HG03064 (cell line): ENCODE measurements at regions not wholly inside any gene's neighbourhood (a gene's known extent, or its start where the extent isn't known, plus 50 kb on each side); places are given as distances from the start of the nearest gene placed in this dataset.
"Not testable (repeated sequence)": the region's sequence is repeated elsewhere in the genome, so short reads cannot be mapped to it uniquely, and the experiment has no call there.

Source experiments
- ATAC-seq: cut with Tn5 transposase; IDR thresholded peaks from one replicate; pipeline ENCODE4 v1.9.1; 2021; ENCODE audit warnings: low read depth; ENCODE audit not compliant: unreplicated experiment

DNA sequence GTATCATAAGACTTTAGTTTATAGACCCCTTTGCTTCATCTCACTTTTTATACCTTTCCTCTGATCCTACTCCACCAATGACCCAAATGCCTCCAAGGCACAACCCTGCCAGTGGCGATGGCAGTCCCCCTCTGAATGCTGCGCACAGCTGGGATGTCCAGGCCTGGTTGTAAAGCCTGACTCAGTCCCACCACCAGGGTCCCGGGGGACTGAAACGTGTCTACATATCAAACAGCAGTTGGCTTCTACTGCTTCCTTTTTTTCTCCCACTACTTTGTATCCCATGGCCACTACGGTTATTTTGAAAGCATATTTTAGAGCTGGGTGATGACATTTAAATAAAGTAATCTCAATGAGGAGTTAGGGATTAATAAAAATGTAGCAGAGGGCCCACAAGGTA, 329.8 kb upstream of the PSMD7 start:
- no peak for ATAC-seq

DNA sequence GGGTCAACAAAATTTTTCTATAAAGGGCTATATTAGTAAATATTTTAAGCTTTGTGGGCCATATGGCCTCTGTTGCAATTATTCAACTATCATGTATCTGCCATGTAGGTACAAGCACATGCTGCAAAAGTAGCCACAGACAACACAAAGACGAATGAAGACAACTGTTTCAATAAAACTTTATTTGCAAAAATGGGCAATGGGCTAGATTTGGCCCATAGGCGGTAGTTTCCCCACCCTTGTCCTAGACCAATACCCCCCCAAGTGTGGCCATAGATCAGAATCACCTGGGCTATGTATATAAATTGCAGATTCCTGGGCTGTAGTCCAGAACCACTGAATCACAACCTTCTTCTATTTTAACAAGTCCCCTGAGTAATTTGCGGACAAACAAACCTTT, 331.0 kb upstream of the PSMD7 start:
- ATAC-seq, result no peak

GRCh38 chr16:73956587-73957494, 339.8 kb upstream of the PSMD7 start:
- no peak for ATAC-seq

GRCh38 chr16:73955702-73956101, 340.9 kb upstream of the PSMD7 start:
- no peak for ATAC-seq

GRCh38 chr16:73955255-73955654, 341.4 kb upstream of the PSMD7 start:
- no peak for ATAC-seq

DNA sequence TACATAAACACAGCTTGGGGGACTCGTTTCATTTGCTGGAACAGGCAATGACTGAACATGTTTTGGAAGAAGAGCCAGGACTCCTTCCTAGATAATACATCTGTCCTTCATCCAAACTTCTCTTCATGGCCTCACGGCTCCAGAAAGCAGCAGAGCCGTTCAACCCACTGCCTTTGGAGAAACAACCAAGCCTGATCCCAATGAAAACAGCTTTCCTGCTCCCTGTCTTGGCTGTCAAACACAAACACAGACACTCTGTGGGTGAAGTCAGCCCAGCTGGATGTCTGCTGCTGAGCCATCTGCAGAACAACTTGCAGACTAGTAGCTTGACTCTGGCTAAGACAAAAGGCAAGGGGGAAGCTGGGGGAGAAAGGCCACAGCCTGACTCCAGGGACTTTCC, 345.1 kb upstream of the PSMD7 start:
- ATAC-seq, result no peak

GRCh38 chr16:73949574-73950320, 346.9 kb upstream of the PSMD7 start:
- no peak for ATAC-seq

DNA sequence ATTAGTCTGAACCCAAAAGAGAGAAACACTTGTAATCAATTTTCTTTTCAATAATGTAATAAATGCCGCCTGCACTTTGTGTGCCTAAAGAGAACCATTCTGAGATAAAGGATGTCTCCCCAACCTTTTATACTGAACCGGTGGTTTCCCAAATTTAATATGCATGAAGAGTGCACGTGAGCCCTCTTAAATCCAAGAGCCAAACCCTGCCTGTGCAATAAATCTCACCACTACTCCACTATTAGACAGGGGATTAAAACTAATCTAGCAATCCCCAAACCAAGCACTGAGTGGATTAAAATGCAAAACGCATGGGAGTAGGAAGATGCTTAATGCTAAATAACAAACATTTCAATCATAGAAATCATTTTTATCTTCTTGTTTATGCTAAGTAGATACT, 351.0 kb upstream of the PSMD7 start:
- no peak for ATAC-seq

GRCh38 chr16:73943184-73943583, 353.4 kb upstream of the PSMD7 start:
- ATAC-seq, result not testable (repeated sequence)

- ATAC-seq, result not testable (repeated sequence)
Measured at GRCh38 chr16:73940786-73941185, 355.8 kb upstream of the PSMD7 start.

- no peak for ATAC-seq
Measured at GRCh38 chr16:73923951-73924350, 372.7 kb upstream of the PSMD7 start.

DNA sequence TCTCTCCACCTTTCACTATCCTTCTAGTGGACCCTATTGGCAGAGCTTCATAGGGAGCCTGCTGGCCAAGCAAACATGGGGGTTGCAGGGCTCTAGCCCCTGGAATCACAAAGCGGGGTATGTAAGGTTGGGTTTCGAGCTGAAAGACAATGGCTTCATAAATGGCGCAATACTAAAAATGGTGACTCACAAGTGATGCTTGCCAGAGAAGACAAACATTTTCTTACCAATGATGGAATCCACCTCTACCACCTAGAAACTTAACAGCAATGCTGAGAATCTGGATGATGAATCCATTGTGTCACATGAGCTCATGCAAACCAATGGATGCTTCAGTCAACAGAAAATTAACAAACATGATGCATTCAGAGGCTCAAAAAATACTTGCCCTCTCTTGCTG, 375.3 kb upstream of the PSMD7 start:
- no peak for ATAC-seq

DNA sequence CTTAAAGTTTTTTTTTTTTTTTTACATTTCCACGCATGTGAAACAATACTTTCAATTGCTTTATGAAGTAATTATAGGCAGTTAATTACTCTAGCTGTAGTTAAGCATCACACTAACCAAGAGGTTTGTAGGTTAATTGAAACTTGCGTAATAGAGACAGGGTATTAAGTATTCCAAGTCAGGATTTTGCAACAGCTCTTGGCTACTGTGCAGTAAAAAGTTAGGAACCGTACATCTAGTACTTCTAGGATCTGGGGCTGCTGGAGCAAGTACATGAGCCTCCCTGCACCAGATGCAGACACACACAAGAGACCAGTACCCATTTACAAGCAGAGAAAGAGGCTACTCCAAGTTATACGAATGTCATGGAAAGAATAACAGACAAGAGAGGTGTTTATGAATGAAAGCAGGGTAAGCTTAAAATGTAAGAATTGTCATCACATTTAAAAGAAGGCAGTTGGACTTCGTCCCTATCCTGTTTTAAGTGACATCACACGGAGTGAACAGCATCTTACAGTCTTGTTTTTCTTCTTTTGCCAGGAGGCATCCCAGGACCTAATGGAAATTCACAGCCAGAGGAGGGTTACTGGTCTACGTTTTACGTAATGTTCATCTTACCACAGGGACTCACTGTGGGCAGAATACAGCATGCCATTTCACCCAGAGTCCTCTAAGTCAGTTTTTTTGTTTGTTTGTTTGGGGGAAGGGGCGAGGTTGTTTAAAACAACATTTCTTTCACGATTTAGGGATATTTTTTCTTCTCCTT, 379.6 kb upstream of the PSMD7 start:
- ATAC-seq, result no peak

GRCh38 chr16:73915935-73916334, 380.7 kb upstream of the PSMD7 start:
- ATAC-seq, result no peak

- no peak for ATAC-seq
Measured at GRCh38 chr16:73915140-73915539, 381.5 kb upstream of the PSMD7 start.

- ATAC-seq, result no peak
Measured at GRCh38 chr16:73912850-73913249, 383.8 kb upstream of the PSMD7 start.

- no peak for ATAC-seq
Measured at GRCh38 chr16:73912281-73912680, 384.3 kb upstream of the PSMD7 start.

GRCh38 chr16:73909529-73910035, 387.0 kb upstream of the PSMD7 start:
- ATAC-seq, result no peak

- no peak for ATAC-seq
Measured at GRCh38 chr16:73891129-73891542, 405.5 kb upstream of the PSMD7 start.

DNA sequence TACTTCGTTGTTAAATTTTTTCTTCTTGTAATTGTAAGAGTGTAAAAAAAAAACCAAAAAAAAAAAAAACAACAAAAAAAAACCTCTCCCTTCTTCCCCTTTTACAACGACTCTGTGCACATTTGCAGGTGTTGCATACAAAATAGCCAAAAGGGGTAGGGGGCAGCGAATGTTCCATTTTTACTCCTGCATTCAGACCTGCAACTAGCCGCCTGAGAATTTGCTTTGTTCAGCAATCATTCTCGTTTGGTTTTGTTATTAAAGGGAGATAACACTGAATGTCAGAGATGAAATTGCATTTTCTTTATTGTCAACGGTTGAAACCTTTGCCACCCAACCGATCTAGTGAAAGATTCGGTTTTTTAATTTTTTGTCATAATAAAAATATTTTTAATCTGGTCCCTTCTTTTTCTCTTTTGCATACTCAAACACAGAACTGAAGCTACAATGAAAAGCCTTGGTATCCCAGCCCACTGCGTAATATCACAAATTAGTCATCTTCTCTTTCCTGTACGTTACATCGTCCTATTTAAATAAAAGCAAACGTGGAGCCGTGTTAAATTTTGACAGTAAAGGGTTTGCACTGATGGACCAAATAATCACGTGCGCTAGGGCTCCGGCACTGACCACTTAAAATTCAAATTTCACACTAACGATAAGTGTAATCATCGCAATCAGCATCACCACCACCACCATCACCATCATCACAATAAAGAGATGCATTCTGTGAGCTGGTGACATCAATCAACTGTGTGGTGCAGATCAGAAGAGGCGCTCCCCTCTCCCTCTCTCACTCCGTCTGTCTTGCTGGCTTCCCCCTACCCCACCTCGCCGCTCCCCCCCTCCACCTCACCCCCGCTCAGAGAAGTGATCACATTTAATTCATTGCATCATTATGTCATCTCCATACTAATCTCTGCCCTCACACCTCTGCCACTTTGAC, 406.2 kb upstream of the PSMD7 start:
- ATAC-seq, result no peak
